ENCODE measurements at regions not wholly inside any gene's neighbourhood (a gene's known extent, or its start where the extent isn't known, plus 50 kb on each side); places are given as distances from the start of the nearest gene placed in this dataset.
"Not testable (repeated sequence)": the region's sequence is repeated elsewhere in the genome, so short reads cannot be mapped to it uniquely, and the experiment has no call there.

- no peak overlapping the region for H2AFZ ChIP-seq (ENCODE audit: control insufficient read depth, low read length)
- no peaks in the 10 kb centered on the region for H3K4me1 ChIP-seq (ENCODE audit: control insufficient read depth, extremely low read depth, insufficient read depth, low read length)
- no peaks in the 10 kb centered on the region for H3K27me3 ChIP-seq (ENCODE audit: control insufficient read depth, extremely low read depth, insufficient read depth, low read length)
- no peak overlapping the region for H3K4me3 ChIP-seq (ENCODE audit: control insufficient read depth in 2 of 3, extremely low read depth in 1 of 3, insufficient read depth in 2 of 3, low read depth in 1 of 3, low read length in 3 of 3)
- no peaks in the 10 kb centered on the region for H4K20me1 ChIP-seq (ENCODE audit: control insufficient read depth, extremely low read depth, insufficient read depth, low read length)
- dilution Hi-C loops (cut with MboI; ENCODE audit: extremely low pct_ligation_motif_present, low sequenced_read_pairs), result no loop called here
- H3K4me2 ChIP-seq (ENCODE audit: control insufficient read depth, extremely low read depth, insufficient read depth, low read depth, low read length), result no peak overlapping the region
- no peaks in the 10 kb centered on the region for H3K79me2 ChIP-seq (ENCODE audit: control insufficient read depth, insufficient read depth, low read length)
- H3K9me3 ChIP-seq (ENCODE audit: control insufficient read depth, low read depth, low read length), result no peaks in the 10 kb centered on the region
- no peaks in the 10 kb centered on the region for H3K9me1 ChIP-seq (ENCODE audit: control insufficient read depth, extremely low read depth, insufficient read depth, low read length)
- no peak overlapping the region for H3K9ac ChIP-seq (ENCODE audit: control insufficient read depth, extremely low read depth, insufficient read depth, low read length)
- no peak overlapping the region for H3K27ac ChIP-seq (ENCODE audit: control insufficient read depth, insufficient read depth, low read length)
- no peaks in the 10 kb centered on the region for H3K36me3 ChIP-seq (ENCODE audit: control insufficient read depth in 2 of 2, extremely low read depth in 1 of 2, insufficient read depth in 2 of 2, low read length in 2 of 2)
- DNase-seq (ENCODE audit: low read depth, low spot score), result no peak
- TF ChIP-seq, protein P1, sequence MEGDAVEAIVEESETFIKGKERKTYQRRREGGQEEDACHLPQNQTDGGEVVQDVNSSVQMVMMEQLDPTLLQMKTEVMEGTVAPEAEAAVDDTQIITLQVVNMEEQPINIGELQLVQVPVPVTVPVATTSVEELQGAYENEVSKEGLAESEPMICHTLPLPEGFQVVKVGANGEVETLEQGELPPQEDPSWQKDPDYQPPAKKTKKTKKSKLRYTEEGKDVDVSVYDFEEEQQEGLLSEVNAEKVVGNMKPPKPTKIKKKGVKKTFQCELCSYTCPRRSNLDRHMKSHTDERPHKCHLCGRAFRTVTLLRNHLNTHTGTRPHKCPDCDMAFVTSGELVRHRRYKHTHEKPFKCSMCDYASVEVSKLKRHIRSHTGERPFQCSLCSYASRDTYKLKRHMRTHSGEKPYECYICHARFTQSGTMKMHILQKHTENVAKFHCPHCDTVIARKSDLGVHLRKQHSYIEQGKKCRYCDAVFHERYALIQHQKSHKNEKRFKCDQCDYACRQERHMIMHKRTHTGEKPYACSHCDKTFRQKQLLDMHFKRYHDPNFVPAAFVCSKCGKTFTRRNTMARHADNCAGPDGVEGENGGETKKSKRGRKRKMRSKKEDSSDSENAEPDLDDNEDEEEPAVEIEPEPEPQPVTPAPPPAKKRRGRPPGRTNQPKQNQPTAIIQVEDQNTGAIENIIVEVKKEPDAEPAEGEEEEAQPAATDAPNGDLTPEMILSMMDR (optimal IDR thresholded peaks at IDR 0.05 in 1 of 3, IDR thresholded peaks at IDR 0.05 in 1 of 3, conservative IDR thresholded peaks at IDR 0.05 in 1 of 3; ENCODE audit: extremely low read depth in 1 of 3, insufficient read depth in 2 of 3, low read length in 3 of 3), result no peak
- TF ChIP-seq EZH2 (IDR thresholded peaks at IDR 0.05; ENCODE audit: low read length), result no peak
- FAIRE-seq, result no peak
Measured at GRCh38 chr4:158356301-158356700, 146.0 kb downstream of the TMEM144 start.

- H3K9me1 ChIP-seq (ENCODE audit: control insufficient read depth, extremely low read depth, insufficient read depth, low read length); H4K20me1 ChIP-seq (ENCODE audit: control insufficient read depth, extremely low read depth, insufficient read depth, low read length); dilution Hi-C loops (cut with MboI; ENCODE audit: extremely low pct_ligation_motif_present, low sequenced_read_pairs); H3K9me3 ChIP-seq (ENCODE audit: control insufficient read depth, low read depth, low read length); DNase-seq (ENCODE audit: low read depth, low spot score); H3K4me2 ChIP-seq (ENCODE audit: control insufficient read depth, extremely low read depth, insufficient read depth, low read depth, low read length); H3K27me3 ChIP-seq (ENCODE audit: control insufficient read depth, extremely low read depth, insufficient read depth, low read length); H3K79me2 ChIP-seq (ENCODE audit: control insufficient read depth, insufficient read depth, low read length); H3K27ac ChIP-seq (ENCODE audit: control insufficient read depth, insufficient read depth, low read length); H3K9ac ChIP-seq (ENCODE audit: control insufficient read depth, extremely low read depth, insufficient read depth, low read length); H3K4me3 ChIP-seq (ENCODE audit: control insufficient read depth in 2 of 3, extremely low read depth in 1 of 3, insufficient read depth in 2 of 3, low read depth in 1 of 3, low read length in 3 of 3); FAIRE-seq; H3K36me3 ChIP-seq (ENCODE audit: control insufficient read depth in 2 of 2, extremely low read depth in 1 of 2, insufficient read depth in 2 of 2, low read length in 2 of 2); H2AFZ ChIP-seq (ENCODE audit: control insufficient read depth, low read length): not testable (repeated sequence)
- H3K4me1 ChIP-seq (ENCODE audit: control insufficient read depth, extremely low read depth, insufficient read depth, low read length), result peaks cover 17% of the 10 kb centered on the region
Measured at GRCh38 chr4:158367932-158368441, 153.7 kb upstream of the RXFP1 start.

DNA sequence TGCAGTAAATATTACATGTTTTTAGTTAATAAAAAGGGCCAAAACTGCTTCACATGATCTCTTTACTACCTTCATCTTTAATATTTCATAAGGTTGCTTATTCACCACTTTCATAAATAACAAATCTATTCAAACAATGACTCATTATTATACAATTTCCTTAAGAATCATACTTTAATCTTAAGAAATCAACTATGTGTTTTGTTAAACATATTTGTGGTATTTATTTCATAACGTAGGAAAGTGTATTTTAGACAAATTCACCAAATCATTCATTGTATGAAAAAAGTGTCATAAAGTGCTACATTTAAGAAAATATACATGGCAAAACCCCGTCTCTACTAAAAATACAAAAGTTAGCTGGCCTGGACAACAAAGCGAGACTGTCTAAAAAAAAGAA, 150.5 kb upstream of the RXFP1 start:
- no peak overlapping the region for H3K9ac ChIP-seq (ENCODE audit: control insufficient read depth, extremely low read depth, insufficient read depth, low read length)
- H3K27ac ChIP-seq (ENCODE audit: control insufficient read depth, insufficient read depth, low read length), result peak overlapping the region; percentile 43
- peak overlapping the region; percentile 10 for H2AFZ ChIP-seq (ENCODE audit: control insufficient read depth, low read length)
- DNase-seq (ENCODE audit: low read depth, low spot score), result no peak
- H3K27me3 ChIP-seq (ENCODE audit: control insufficient read depth, extremely low read depth, insufficient read depth, low read length), result no peaks in the 10 kb centered on the region
- H3K79me2 ChIP-seq (ENCODE audit: control insufficient read depth, insufficient read depth, low read length), result no peaks in the 10 kb centered on the region
- FAIRE-seq, result no peak
- no peak overlapping the region for H3K4me3 ChIP-seq (ENCODE audit: control insufficient read depth in 2 of 3, extremely low read depth in 1 of 3, insufficient read depth in 2 of 3, low read depth in 1 of 3, low read length in 3 of 3)
- TF ChIP-seq, protein P1 (optimal IDR thresholded peaks at IDR 0.05 in 1 of 3, IDR thresholded peaks at IDR 0.05 in 1 of 3, conservative IDR thresholded peaks at IDR 0.05 in 1 of 3; ENCODE audit: extremely low read depth in 1 of 3, insufficient read depth in 2 of 3, low read length in 3 of 3), result no peak
- no peak for TF ChIP-seq EZH2 (IDR thresholded peaks at IDR 0.05; ENCODE audit: low read length)
- H3K9me1 ChIP-seq (ENCODE audit: control insufficient read depth, extremely low read depth, insufficient read depth, low read length), result no peaks in the 10 kb centered on the region
- no peaks in the 10 kb centered on the region for H3K36me3 ChIP-seq (ENCODE audit: control insufficient read depth in 2 of 2, extremely low read depth in 1 of 2, insufficient read depth in 2 of 2, low read length in 2 of 2)
- H3K4me1 ChIP-seq (ENCODE audit: control insufficient read depth, extremely low read depth, insufficient read depth, low read length), result peaks cover 25% of the 10 kb centered on the region
- H4K20me1 ChIP-seq (ENCODE audit: control insufficient read depth, extremely low read depth, insufficient read depth, low read length), result no peaks in the 10 kb centered on the region
- no peaks in the 10 kb centered on the region for H3K9me3 ChIP-seq (ENCODE audit: control insufficient read depth, low read depth, low read length)
- dilution Hi-C loops (cut with MboI; ENCODE audit: extremely low pct_ligation_motif_present, low sequenced_read_pairs), result no loop called here
- H3K4me2 ChIP-seq (ENCODE audit: control insufficient read depth, extremely low read depth, insufficient read depth, low read depth, low read length), result peak overlapping the region; percentile 27
